Lung (tissue), 11 donors: ENCODE measurements at regions not wholly inside any gene's neighbourhood (a gene's known extent, or its start where the extent isn't known, plus 50 kb on each side); places are given as distances from the start of the nearest gene placed in this dataset.

ENCODE experiments used
- ATAC-seq: fragments of 200-7000 bp; cut with Tn5 transposase; one replicate; pipeline ENCODE4 v1.9.1; 2020; ENCODE audit warnings: moderate number of reproducible peaks; ENCODE audit not compliant: insufficient read depth, low FRiP score
- DNase-seq, 3 donors: peaks; one replicate each; pipeline ENCODE4 v3.0.0-alpha.2; 2013 to 2017
- H3K27ac ChIP-seq, 2 donors: one replicate each; pipeline ENCODE4 v1.5.1; 2013; ENCODE audit warnings: mild to moderate bottlenecking in 2 of 2, moderate library complexity in 2 of 2, control low read depth in 1 of 2, inconsistent platforms in 1 of 2, low read depth in 1 of 2, low read length in 1 of 2
- H3K27me3 ChIP-seq, 3 donors: one replicate each; pipeline ENCODE4 v1.5.1; 2013; ENCODE audit warnings: low read length in 2 of 3; ENCODE audit not compliant: control insufficient read depth in 3 of 3, insufficient read depth in 3 of 3
- H3K36me3 ChIP-seq, 4 donors: one replicate each; pipeline ENCODE4 v1.5.1; 2013; ENCODE audit warnings: low read length in 4 of 4, mild to moderate bottlenecking in 1 of 4, moderate library complexity in 1 of 4; ENCODE audit not compliant: control insufficient read depth in 4 of 4, insufficient read depth in 4 of 4
- H3K4me1 ChIP-seq, 5 donors: one replicate each; pipeline ENCODE4 v1.5.1; 2013; ENCODE audit warnings: low read length in 5 of 5, mild to moderate bottlenecking in 2 of 5, moderate library complexity in 1 of 5; ENCODE audit not compliant: control insufficient read depth in 5 of 5, insufficient read depth in 5 of 5
- H3K4me3 ChIP-seq: one replicate; pipeline ENCODE4 v1.5.1; 2013; ENCODE audit warnings: mild to moderate bottlenecking, control low read depth, moderate library complexity
- H3K9ac ChIP-seq, 2 donors: one replicate each; pipeline ENCODE4 v1.5.1; 2013; ENCODE audit warnings: low read length in 2 of 2, control low read depth in 1 of 2; ENCODE audit not compliant: insufficient read depth in 1 of 2
- H3K9me3 ChIP-seq, 4 donors: one replicate each; pipeline ENCODE4 v1.5.1; 2013; ENCODE audit warnings: low read length in 3 of 4, mild to moderate bottlenecking in 1 of 4, moderate library complexity in 1 of 4; ENCODE audit not compliant: control insufficient read depth in 4 of 4, insufficient read depth in 3 of 4
- WGBS, 2 donors: extraction: QIAGEN DNeasy Blood & Tissue Kit; methylation state at CpG; one replicate each; pipeline ENCODE4 v1.1.7; 2013; 5-methylcytosine and 5-hydroxymethylcytosine counted together
- TF ChIP-seq, protein P1 (sequence below): IDR thresholded peaks from 2 replicates; pipeline ENCODE4 v1.5.1; 2012; ENCODE audit warnings: mild to moderate bottlenecking; ENCODE audit errors: control extremely low read depth, extremely low read depth
- donor health status: control.
- donor health status: control.
- donor health status: Bipolar disorder and iron deficiency.
- donor health status: healthy.
- donor health status: DM: yes; HTN: yes; CAD: no.

DNA sequence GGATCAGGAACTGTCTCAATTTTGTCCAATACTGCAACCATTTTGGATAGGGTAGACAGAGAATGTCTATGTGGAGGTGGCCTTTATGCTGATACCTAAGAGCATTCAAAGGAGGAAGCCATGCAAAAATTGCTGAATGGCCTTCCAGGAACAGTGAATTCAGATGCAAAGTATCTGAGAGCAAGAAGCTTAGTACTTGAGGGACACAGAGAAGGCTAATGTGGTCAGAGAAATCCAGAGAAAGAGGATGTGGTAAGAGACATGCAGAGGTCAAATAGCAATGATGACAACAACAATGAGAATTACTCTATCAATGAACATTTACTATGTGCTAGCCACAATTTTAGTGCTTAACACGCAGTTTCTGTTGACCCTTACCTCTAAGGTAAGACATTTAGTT lies 785.6 kb upstream of the KLHL1 start:
- TF ChIP-seq, protein P1, sequence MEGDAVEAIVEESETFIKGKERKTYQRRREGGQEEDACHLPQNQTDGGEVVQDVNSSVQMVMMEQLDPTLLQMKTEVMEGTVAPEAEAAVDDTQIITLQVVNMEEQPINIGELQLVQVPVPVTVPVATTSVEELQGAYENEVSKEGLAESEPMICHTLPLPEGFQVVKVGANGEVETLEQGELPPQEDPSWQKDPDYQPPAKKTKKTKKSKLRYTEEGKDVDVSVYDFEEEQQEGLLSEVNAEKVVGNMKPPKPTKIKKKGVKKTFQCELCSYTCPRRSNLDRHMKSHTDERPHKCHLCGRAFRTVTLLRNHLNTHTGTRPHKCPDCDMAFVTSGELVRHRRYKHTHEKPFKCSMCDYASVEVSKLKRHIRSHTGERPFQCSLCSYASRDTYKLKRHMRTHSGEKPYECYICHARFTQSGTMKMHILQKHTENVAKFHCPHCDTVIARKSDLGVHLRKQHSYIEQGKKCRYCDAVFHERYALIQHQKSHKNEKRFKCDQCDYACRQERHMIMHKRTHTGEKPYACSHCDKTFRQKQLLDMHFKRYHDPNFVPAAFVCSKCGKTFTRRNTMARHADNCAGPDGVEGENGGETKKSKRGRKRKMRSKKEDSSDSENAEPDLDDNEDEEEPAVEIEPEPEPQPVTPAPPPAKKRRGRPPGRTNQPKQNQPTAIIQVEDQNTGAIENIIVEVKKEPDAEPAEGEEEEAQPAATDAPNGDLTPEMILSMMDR = no peak
- Histone ChIP-seq H3K4me3 (no peak overlapping the region), H3K27ac (no peak overlapping the region), H3K27me3 (no peaks in the 10 kb centered on the region), H3K9ac (no peak overlapping the region), H3K9me3 (no peaks in the 10 kb centered on the region), H3K36me3 (no peaks in the 10 kb centered on the region), H3K4me1 (no peaks in the 10 kb centered on the region)
- no peak for DNase-seq
- ATAC-seq = no peak
- WGBS, 2 donors = 71 to 93% methylated on average over 1 of the region's 1 CpG

DNA sequence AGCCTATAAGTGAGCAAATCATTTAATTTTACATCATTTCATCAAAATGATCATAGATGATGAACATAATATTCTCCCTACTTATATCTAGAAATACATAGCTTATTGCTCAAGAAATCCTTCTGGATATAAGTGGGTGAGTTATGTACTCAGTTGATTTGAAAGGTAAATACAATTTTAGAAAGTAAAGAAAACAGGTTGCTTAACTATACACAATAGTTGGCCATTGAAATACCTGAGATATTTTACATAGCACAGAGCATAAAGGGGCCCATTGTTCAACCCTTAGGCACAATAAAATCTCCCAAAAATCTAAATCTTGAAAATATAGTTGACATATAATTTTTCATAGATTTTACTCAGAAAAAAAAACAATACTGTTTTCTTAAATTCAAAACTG lies 782.0 kb upstream of the KLHL1 start:
- TF ChIP-seq, protein P1 = no peak
- H3K27me3 ChIP-seq = no peaks in the 10 kb centered on the region

GRCh38 chr13:70889163-70889562 lies 780.9 kb upstream of the KLHL1 start:
- H3K9me3 ChIP-seq = no peaks in the 10 kb centered on the region
- H3K27me3 ChIP-seq = no peaks in the 10 kb centered on the region
- no peaks in the 10 kb centered on the region for H3K4me1 ChIP-seq
- TF ChIP-seq, protein P1 = no peak
- no peaks in the 10 kb centered on the region for H3K36me3 ChIP-seq
- H3K9ac ChIP-seq = no peak overlapping the region
- no peak overlapping the region for H3K4me3 ChIP-seq
- WGBS, 2 donors = 83 to 90% methylated on average over 5 of the region's 5 CpGs
- ATAC-seq (no peak), DNase-seq (no peak)
- H3K27ac ChIP-seq = no peak overlapping the region

More for the DNA sequence above, 782.0 kb upstream of the KLHL1 start:
- DNase-seq (peak in 1 of 3 donors; percentile 6), ATAC-seq (no peak)
- Histone ChIP-seq H3K4me3 (no peak overlapping the region), H3K9me3 (no peaks in the 10 kb centered on the region), H3K4me1 (no peaks in the 10 kb centered on the region), H3K27ac (no peak overlapping the region), H3K9ac (no peak overlapping the region), H3K36me3 (no peaks in the 10 kb centered on the region)

GRCh38 chr13:70884196-70884595 lies 775.9 kb upstream of the KLHL1 start:
- Histone ChIP-seq H3K4me1 (no peaks in the 10 kb centered on the region), H3K36me3 (no peaks in the 10 kb centered on the region), H3K9ac (no peak overlapping the region), H3K27me3 (no peaks in the 10 kb centered on the region), H3K27ac (no peak overlapping the region), H3K9me3 (no peaks in the 10 kb centered on the region), H3K4me3 (no peak overlapping the region)
- TF ChIP-seq, protein P1 = no peak
- no peak for ATAC-seq
- WGBS, 2 donors = 70 to 88% methylated on average over 2 of the region's 2 CpGs
- DNase-seq = no peak
